Fibroblast of pulmonary artery (primary cell): ENCODE measurements at regions not wholly inside any gene's neighbourhood (a gene's known extent, or its start where the extent isn't known, plus 50 kb on each side); places are given as distances from the start of the nearest gene placed in this dataset.
"Not testable (repeated sequence)": the region's sequence is repeated elsewhere in the genome, so short reads cannot be mapped to it uniquely, and the experiment has no call there.

Source experiments
- DNase-seq: peaks from one replicate; pipeline ENCODE4 v3.0.0-alpha.2; 2010; ENCODE audit warnings: low read depth
- H3K4me3 ChIP-seq: replicated peaks from 2 replicates; pipeline ENCODE4 v1.5.1; 2011; ENCODE audit warnings: low read depth, mild to moderate bottlenecking, control low read depth, low read length, moderate library complexity
- TF ChIP-seq, protein P1 (sequence below): IDR thresholded peaks from 2 replicates; pipeline ENCODE4 v1.5.1; 2011; ENCODE audit warnings: mild to moderate bottlenecking, control low read depth, low read length, inconsistent platforms; ENCODE audit errors: missing control alignments

DNA sequence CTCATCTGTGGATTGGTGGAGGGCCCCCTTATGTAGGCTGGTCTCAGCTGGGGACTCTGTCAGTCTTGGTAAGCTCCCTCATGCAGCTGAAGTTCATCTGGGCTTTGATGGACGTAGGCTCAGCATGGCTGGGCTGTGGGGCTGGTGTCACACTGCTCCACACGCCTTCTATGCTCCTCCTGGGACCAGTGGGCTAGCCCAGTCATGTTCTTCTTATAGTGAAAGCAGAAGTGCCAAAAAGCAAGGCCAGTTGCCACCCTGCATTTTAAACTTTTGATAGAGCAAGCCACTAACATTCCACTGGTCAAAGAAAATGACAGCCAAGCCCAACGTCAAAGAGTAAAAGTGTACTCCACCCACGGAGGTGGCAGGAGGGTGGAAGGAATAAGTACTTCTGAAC is 165.5 kb downstream of the MEX3B start:
- TF ChIP-seq, protein P1, sequence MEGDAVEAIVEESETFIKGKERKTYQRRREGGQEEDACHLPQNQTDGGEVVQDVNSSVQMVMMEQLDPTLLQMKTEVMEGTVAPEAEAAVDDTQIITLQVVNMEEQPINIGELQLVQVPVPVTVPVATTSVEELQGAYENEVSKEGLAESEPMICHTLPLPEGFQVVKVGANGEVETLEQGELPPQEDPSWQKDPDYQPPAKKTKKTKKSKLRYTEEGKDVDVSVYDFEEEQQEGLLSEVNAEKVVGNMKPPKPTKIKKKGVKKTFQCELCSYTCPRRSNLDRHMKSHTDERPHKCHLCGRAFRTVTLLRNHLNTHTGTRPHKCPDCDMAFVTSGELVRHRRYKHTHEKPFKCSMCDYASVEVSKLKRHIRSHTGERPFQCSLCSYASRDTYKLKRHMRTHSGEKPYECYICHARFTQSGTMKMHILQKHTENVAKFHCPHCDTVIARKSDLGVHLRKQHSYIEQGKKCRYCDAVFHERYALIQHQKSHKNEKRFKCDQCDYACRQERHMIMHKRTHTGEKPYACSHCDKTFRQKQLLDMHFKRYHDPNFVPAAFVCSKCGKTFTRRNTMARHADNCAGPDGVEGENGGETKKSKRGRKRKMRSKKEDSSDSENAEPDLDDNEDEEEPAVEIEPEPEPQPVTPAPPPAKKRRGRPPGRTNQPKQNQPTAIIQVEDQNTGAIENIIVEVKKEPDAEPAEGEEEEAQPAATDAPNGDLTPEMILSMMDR, result no peak
- no peak overlapping the region for H3K4me3 ChIP-seq
- DNase-seq, result no peak

DNA sequence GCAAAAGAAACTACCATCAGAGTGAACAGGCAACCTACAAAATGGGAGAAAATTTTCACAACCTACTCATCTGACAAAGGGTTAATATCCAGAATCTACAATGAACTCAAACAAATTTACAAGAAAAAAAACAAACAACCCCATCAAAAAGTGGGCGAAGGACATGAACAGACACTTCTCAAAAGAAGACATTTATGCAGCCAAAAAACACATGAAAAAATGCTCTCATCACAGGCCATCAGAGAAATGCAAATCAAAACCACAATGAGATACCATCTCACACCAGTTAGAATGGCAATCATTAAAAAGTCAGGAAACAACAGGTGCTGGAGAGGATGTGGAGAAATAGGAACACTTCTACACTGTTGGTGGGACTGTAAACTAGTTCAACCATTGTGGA is 170.1 kb downstream of the MEX3B start:
- not testable (repeated sequence) for H3K4me3 ChIP-seq, DNase-seq

DNA sequence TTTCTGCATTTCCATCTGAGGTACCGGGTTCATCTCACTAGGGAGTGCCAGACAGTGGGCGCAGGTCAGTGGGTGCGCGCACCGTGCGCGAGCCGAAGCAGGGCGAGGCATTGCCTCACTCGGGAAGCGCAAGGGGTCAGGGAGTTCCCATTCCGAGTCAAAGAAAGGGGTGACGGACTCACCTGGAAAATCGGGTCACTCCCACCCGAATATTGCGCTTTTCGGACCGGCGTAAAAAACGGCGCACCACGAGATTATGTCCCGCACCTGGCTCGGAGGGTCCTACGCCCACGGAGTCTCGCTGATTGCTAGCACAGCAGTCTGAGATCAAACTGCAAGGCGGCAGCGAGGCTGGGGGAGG is 175.1 kb downstream of the MEX3B start:
- not testable (repeated sequence) for DNase-seq, H3K4me3 ChIP-seq

DNA sequence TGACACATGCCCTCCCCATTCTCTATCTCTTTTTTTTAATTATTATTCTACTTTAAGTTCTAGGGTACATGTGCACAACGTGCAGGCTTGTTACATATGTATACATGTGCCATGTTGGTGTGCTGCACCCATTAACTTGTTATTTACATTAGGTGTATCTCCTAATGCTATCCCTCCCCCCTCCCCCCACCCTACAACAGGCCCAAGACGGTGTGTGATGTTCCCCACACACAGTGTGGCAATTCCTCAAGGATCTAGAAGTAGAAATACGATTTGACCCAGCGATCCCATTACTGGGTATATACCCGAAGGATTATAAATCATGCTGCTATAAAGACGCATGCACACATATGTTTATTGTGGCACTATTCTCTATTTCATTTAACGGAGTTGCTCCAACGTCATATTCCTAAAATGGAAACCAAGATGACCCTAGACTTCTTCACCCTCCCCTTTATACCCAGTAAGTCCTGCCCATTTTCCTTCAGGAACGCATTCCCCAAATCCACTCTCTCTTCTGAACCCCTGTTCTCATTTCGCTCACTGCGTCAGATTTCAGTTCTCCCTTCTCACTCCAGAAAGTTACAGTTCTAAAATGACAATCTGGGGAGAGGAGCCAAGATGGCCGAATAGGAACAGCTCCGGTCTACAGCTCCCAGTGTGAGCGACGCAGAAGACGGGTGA is 175.6 kb downstream of the MEX3B start:
- H3K4me3 ChIP-seq, DNase-seq: not testable (repeated sequence)

DNA sequence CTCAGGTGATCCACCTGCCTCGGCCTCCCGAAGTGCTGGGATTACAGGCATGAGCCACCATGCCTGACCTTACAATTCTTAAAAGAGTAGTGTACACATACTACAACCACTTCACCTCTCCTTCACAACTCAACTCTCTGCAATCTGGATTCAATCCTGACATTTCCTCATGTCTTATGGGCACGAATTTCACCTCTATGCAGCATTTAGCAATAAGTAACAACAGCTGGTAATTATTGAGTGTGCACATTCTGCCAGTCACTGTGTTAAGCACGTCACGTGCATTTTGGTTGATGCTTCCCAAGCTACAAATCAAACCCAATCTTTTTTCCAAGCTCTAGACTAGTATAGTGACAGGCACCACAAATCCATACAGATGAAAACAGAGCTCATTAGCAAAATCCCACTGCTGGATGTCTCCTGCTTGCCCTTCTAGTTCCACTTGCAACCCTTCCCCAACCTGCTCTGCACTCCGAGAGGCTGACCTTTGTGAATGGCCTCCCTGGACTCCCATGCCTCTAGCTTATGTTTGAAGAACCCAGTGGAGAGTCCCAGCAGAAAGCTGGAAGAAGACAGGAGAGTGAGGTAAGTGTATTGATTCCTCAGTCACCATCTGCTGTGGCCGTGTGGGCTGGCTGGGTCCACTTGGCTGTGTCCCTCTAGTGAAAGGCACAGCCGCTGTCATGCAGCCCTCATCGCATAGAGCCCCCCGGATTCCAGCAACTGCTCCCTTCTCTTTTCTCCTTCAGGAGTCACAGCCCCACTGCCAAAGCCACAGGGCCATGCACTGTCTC is 176.5 kb downstream of the MEX3B start:
- DNase-seq, result no peak
- H3K4me3 ChIP-seq, result no peak overlapping the region
- TF ChIP-seq, protein P1, result no peak

DNA sequence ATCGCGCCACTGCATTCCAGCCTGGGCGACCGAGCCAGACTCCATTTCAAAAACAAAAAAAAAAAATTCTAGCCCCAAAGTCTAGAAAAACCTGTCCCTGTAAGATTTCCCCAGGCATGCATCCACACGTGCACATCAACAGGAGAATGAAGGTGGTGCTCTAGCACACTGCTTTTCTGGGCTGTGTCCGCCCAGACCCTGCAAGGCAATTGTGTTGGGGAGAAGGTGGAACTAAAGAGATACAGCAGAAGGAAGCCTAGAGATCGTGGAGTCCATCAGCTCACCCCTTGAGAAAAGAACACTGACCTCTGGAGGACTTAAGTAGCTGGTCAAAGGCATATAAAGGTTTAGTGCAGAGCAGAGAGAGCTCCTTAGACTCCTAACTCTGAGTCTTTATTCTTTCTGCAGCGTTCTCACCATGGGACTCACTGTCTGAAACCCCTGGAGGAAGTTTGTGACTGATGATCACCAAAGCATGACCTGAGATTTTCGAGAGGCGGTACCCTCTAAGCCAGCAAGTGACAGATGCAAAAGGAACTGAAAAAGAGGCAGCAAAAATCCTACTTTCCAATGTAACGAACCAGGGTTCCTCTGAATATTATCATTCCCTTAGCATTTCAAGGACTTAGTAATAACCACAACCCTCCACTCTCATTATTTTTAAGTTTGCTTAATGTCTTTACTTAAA is 179.8 kb downstream of the MEX3B start:
- TF ChIP-seq, protein P1, result no peak
- DNase-seq, result no peak
- no peak overlapping the region for H3K4me3 ChIP-seq

DNA sequence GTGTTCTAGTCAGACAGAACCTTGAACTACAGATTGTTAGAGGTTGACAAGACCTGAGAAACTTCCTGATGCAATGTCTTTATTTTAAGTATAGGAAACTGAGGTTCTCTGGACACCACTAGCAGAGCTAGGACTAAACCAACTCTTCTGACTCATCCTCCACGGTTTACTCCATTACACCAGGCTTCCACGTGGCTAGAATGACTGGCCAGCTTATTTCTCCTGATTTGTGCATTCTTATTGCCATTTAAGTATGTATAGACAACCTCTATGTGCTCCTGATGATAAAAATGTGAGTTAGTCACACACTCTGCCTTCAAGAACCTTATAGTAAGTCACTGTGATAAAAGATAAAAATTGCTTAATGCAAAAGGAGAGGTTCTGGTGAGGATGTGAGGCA is 182.7 kb downstream of the MEX3B start:
- no peak overlapping the region for H3K4me3 ChIP-seq
- DNase-seq, result no peak
- TF ChIP-seq, protein P1, result no peak

DNA sequence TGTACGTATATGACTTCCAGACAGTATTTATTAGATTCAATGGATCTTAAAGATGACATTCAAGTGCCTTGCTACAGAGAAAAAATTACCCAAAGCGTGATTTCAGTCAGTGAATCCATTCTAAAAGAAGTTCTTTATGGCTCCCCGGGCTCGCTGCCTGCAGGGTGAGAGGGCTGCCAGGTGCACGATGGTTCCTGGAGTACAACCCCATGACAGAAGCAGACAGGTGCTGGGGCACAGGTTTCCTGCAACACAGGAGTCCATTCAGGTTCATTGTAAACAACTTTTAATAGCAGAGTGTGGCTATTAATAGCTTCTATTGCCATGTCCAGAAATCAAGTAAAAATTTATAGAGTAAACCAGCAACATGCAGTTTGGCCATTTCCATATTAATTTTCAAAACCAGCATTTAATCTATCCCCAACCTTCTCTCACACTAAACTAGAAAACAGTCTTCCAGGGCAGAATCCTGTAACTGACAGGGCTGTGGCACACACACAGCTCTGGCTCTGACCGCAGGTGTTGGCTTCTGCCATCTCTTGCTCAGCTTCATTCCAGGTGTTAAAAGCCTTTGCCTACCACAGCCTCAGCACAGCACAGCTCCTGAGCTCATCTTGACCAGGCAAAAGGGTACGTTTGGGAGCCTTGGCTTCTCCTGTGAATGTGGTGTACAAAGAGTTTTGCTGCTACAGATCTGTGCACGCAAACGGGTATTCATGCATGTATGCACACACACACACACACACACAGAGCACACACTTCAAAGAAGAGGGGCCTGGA is 185.9 kb downstream of the MEX3B start:
- DNase-seq, result no peak
- TF ChIP-seq, protein P1, result no peak
- H3K4me3 ChIP-seq, result no peak overlapping the region
